HG02852 (cell line): ENCODE measurements at regions not wholly inside any gene's neighbourhood (a gene's known extent, or its start where the extent isn't known, plus 50 kb on each side); places are given as distances from the start of the nearest gene placed in this dataset.

ENCODE experiments used
- ATAC-seq: cut with Tn5 transposase; IDR thresholded peaks from one replicate; pipeline ENCODE4 v1.9.1; 2021; ENCODE audit warnings: mild to moderate bottlenecking, moderate library complexity; ENCODE audit not compliant: unreplicated experiment

- ATAC-seq = no peak
Measured at GRCh38 chr2:149666809-149667320, 79.3 kb upstream of the MMADHC start.

DNA sequence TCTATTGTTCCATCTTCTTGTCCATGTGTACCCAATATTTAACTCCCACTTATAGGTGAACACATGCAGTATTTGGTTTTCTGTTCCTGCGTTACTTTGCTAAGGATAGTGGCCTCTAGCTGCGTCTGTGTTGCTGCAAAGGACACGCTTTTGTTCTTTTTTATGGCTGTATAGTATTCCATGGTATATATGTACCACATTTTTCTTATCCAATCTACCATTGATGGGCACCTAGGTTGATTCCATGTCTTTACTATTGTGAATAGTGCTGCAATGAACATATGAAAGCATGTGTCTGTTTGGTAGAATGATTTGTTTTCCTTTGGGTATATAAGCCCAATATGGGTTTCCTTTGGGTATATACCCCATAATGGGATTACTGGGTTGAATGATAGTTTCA, 77.3 kb upstream of the MMADHC start:
- no peak for ATAC-seq

GRCh38 chr2:149662556-149662955, 75.0 kb upstream of the MMADHC start:
- ATAC-seq = no peak

GRCh38 chr2:149661844-149662243, 74.3 kb upstream of the MMADHC start:
- no peak for ATAC-seq

DNA sequence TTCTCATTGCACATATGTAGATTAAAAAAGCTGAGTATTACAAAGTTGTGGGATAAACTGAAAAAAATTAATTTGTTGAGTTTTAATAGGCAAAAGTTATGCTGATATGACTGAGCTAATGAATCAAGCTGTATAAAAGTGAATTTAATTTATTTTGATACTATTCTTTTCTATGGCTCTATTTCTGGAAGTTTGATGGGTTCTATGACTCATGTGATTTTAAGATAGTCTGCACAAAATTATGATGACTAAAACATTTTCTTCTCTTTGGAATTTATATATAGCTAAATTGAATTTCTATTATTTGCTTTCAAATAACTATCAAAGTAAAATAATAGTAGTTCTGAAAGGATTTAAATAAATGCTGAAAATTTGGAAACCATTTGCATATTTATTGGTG, 71.0 kb upstream of the MMADHC start:
- no peak for ATAC-seq

GRCh38 chr2:149657401-149658040, 69.9 kb upstream of the MMADHC start:
- ATAC-seq = no peak

- no peak for ATAC-seq
Measured at GRCh38 chr2:149656996-149657395, 69.4 kb upstream of the MMADHC start.

- no peak for ATAC-seq
Measured at GRCh38 chr2:149653831-149654445, 66.4 kb upstream of the MMADHC start.

- no peak for ATAC-seq
Measured at GRCh38 chr2:149652926-149653325, 65.4 kb upstream of the MMADHC start.

DNA sequence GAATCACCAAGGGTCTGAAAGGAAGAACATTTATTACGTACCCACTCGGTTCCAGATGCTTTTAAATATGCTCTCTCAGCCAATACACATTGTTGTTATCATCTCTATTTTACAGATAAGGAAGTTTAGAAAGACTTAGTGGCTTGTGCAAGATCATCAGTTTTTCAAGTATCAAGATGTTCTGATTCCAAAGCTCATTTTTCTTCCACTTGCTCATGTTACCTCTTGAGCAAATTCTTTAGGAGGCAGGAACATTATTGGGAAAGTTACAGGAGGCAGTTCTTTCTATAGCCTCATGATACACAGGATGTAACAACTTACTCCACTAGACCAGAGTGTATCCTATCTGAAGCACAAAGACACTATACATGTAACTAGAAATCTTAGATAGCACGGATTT, 65.0 kb upstream of the MMADHC start:
- ATAC-seq = no peak

DNA sequence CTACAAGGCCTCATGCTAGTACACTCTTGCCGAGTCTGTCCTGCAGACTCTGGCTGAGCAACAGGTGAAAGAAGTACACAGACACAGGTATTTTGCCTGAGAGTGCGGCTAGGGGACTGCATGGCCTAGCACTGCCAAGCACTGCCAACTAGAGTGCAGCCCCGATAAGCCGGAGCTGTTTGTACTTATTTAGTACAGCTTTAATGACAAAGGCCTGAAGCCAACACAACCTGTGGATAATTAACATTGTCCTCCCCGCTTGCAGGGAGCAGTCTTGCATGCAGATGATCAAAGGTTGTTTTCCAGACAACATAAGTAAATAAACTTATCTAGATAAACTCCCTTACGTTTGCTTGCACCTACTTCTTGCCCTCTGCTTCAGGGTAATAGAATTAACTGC, 63.7 kb upstream of the MMADHC start:
- no peak for ATAC-seq

DNA sequence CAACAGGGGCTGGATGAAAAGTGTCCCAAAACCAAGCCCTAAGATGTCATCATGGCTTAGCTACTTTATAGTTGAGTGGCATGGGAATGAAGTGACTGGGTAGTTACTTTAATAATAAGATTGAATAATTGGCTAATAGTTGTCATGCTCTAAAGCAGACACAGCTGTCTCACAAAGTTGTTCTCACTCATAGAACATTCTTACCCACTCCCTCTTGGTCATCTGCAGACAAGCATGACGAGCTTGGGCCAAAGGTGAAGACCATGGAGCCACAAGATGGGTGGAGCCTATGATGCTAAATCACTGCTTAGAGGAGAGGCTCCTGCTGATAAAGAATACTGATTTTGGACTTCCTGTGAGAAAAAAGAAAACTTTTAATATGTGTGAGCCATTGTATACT, 62.4 kb upstream of the MMADHC start:
- no peak for ATAC-seq

GRCh38 chr2:149648282-149649030, 60.9 kb upstream of the MMADHC start:
- ATAC-seq = no peak

- ATAC-seq = no peak
Measured at GRCh38 chr2:149645391-149645790, 57.8 kb upstream of the MMADHC start.
